ENCODE measurements at regions not wholly inside any gene's neighbourhood (a gene's known extent, or its start where the extent isn't known, plus 50 kb on each side); places are given as distances from the start of the nearest gene placed in this dataset.
"Not testable (repeated sequence)": the region's sequence is repeated elsewhere in the genome, so short reads cannot be mapped to it uniquely, and the experiment has no call there.

GRCh38 chr12:116687888-116688287, 50.0 kb downstream of the SPRING1 start:
- DNase-seq: no peak

DNA sequence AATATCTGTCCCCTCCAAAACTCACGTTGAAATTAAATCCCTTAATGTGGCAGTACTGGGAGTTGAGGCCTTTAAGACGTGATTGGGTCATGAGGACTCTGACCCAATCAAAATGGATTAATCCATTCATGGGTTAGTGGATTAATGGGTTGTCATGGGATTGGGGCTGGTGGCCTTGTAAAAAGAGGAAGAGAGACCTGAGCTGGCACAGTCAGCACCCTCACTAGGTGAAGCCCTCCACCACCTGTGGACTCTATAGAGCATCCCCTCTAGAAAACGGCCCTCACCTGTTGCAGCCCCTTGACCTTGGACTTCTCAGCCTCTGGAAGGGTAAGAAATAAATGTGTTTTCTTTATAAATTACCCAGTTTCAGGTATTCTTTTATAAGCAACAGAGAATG, 53.0 kb downstream of the SPRING1 start:
- DNase-seq: no peak

GRCh38 chr12:116677202-116677661, 60.6 kb downstream of the SPRING1 start:
- no peak for DNase-seq

DNA sequence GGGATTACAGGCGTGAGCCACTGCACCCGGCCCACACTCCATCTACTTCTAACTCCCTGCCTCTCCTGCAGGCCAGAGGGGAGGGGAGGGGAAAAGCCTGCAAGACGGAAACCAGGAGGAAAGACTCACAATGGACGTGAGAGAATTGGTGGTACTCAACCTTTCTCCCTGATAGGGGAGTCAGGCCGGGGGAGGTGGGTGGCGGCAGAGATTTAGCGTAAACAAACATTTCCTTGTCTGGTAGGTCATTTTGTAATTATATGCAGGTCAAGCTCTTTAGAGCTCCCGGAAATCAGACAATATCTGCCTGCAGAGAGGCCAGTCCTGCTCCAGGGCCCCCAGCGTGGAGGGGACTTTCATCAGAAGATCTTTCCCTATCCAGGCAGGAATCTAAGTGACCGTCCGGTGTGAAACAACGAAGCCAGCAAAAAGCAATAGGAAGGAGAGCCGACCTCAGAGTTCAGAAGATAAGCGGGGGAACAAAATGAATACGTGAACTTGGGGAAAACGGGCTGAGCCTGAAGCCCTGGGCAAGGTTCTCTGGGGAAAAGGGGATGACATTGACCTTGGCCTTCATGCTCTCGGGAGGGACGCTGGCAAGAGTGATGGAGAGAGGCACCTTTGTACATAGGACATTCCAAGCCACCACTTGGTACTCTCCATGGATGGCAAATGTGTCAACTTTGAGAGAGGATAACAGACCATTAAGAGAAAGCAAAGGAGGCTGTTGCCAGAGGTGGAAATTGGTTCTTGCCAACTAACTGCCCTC, 62.3 kb downstream of the SPRING1 start:
- no peak for DNase-seq

DNA sequence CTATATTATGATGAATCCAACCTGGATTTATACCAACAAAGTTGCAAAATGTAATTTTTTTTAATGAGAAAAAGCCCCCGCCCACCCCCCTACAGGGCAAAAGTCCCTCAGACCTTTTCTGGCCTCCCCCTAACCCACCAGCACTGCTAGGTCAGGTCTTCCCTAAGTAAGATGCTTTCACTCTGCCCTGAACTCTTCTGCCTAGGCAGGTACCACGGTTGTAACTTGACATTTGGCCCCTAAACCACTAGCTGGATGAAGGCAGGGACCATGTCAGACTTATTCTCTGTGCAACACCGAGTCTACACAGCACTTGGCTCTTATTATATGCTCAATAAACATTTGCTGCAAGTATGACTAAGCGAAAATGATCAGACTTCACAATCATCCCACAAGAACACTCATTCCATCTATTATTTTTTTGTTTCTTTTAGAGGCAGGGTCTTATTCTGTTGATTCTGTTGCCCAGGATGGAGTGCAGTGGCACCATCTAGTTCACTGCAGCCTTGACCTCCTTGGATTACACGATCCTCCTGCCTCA, 63.2 kb downstream of the SPRING1 start:
- DNase-seq: no peak

- DNase-seq: no peak
These were observed 64.2 kb downstream of the SPRING1 start for GRCh38 chr12:116673681-116674111.

DNA sequence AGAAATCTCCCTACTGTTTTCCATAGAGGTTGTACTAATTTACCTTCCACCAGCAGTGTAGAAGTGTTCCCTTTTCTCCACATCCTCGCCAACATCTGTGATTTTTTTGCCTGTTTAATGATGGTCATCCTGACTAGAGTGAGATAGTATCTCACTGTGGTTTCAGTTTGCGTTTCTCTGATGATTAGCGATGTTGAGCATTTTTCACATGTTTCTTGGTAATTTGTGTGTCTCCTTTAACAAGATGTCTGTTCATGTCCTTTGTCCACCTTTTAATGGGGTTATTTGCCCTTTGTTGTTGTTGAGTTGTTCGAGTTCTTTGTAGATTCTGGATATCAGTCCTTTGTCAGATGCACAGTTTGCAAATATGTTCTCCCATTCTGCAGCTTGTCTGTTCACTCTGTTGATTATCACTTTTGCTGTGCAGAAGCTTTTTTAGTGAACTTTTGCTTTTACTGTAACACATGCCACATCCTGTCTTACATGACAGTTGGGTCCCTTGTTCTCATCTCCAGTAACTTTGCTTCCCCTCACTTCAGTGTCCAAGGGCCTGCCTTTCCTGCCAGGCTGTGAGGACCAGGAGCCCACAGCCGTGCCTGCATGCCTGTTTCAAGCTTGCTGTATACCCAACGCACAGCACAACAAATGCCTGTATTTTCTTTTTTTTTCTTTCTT, 64.9 kb downstream of the SPRING1 start:
- DNase-seq: no peak

- DNase-seq: no peak
These were observed 65.9 kb downstream of the SPRING1 start for GRCh38 chr12:116672010-116672409.

GRCh38 chr12:116670859-116671258, 67.0 kb downstream of the SPRING1 start:
- no peak for DNase-seq

DNA sequence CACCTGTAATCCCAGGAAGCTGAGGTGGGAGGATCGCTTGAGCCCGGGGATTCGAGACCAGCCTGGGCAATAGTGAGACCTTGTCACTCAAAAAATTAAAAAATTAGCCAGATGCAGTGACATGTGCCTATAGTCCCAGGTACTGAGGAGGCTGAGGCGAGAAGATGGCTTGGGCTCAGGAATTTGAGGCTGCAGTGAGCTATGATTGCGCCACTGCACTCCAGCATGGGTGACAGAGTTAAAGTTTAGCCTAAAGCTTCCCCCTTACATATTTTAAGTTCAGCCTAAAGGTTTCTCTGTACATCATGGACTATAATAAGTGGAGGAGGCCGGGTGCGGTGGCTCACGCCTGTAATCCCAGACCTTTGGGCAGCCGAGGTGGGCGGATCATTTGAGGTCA, 70.1 kb downstream of the SPRING1 start:
- DNase-seq: no peak

GRCh38 chr12:116666829-116667228, 71.0 kb downstream of the SPRING1 start:
- not testable (repeated sequence) for DNase-seq

DNA sequence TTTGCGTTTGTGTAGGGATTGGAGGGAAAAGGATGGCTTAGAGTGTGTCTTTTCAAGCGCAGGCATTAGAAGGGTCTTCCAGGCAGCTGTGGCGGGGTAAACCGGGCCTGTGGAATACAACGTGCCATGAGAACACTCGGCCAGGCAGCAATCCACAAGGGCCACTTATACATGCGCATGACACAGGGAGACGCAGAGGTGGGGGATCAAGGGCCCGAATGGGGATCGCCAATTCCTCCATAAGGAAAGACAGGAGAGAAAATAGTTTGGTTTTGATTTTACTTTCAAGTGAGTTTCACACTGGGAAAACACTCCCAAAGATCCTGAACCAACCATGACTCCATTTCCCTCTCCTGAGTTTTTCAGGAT, 71.6 kb downstream of the SPRING1 start:
- no peak for DNase-seq

GRCh38 chr12:116665666-116666304, 72.1 kb downstream of the SPRING1 start:
- DNase-seq: no peak

GRCh38 chr12:116664085-116664484, 73.8 kb downstream of the SPRING1 start:
- no peak for DNase-seq

DNA sequence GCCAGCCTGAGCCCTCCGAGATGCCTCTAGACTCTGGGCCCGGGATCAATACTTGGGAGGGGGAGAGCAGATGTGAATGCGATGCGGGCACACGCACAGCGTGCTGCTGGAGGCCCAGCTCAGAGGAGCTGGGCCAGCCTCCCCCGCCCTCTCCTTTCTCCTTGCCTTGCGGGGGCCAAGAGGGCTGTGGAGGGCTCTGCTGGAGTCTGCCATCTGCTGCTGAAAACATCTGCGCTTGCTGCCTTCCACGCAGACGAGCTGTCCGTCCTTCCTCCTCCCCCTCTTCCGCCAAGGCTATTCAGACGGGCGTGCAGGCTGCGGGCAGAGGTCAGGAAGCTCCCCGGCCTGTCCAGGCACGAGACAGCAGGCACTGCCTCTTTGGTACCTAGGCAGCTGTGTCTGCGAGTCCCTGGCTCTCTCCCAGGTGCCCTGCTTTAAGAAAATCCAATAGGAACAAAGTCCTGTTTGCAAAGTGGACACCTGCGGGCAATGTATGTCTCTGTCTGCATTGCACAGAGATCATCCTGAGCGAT, 75.2 kb downstream of the SPRING1 start:
- peak; percentile 65 for DNase-seq

DNA sequence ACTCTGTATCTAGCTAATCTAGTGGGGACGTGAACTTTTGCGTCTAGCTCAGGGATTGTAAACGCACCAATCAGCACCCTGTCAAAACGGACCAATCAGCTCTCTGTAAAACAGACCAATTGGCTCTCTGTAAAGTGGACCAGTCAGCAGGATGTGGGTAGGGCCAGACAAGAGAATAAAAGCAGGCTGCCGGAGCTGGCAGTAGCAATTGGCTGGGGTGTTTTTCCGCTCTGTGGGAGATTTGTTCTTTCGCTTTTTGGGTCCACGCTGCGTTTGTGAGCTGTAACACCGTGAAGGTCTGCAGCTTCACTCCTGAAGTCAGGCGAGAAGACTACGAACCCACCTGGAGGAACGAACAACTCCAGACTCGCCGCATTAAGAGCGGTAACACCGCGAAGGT, 76.5 kb downstream of the SPRING1 start:
- no peak for DNase-seq

DNA sequence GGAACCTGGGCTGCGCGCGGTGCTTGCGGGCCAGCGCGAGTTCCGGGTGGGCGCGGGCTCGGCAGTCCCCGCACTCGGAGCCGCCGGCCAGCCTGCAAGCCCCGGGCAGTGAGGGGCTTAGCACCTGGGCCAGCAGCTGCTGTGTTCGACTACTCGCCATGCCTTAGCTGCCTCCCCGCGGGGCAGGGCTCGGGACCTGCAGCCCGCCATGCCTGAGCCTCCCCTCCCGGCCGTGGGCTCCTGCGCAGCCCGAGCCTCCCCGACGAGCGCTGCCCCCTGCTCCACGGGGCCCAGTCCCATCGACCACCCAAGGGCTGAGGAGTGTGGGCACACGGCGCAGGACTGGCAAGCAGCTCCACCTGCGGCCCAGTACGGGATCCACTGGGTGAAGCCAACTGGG, 77.1 kb downstream of the SPRING1 start:
- DNase-seq: not testable (repeated sequence)

DNA sequence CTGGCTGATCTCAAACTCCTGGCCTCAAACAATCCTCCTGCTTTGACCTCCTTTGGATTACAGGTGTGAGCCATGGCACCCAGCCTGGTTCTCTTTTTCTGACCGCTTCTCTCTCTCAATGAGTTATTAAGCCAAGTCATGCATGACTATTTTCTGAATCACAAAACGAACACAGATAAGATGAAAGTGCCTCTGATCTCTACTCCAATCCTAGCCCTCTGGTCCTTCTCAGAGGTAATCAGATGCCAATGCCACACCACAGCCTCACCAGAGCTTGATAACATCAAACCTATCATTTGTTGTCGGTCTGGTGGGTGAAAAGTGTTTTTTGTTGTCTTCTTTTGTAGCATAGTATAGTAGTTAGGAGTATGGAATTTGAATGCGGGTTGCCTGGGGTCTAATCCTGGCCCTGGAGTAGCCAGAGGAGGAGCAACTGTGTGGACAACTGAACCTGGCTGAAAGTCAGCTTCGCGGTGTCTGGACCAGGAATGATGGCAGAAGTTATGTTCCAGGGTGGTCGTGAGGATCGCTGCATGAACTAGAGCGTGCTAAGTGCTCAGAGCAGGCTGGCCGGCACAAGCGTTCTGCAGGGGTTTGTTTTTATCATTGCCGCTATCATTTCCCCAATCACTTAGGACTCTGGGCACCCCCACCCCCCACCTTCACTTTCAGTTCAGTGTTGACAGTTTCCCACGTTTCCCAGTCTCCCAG, 77.9 kb downstream of the SPRING1 start:
- DNase-seq: no peak

- no peak for DNase-seq
These were observed 79.9 kb downstream of the SPRING1 start for GRCh38 chr12:116657921-116658495.

- no peak for DNase-seq
These were observed 81.6 kb downstream of the SPRING1 start for GRCh38 chr12:116656306-116656705.

- no peak for DNase-seq
These were observed 83.6 kb downstream of the SPRING1 start for GRCh38 chr12:116654226-116654743.

DNA sequence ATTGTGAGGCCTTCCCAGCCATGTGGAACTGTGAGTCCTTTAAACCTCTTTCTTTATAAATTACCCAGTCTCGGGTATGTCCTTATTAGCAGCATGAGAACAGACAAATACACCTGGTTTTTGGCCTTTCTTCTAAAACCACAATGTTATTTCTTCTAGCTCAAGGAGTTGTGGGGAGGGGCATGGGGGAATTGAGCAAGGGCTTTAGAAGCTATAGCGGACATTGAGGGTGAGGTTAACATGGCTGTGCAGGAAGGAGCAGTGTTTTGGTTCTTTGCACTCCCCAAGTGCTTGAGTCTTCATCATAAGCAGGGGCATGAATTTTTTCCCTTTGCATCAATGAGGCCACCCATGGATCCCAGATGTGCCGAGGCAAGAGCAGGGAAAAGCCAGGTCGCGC, 86.8 kb downstream of the SPRING1 start:
- DNase-seq: no peak

Data from NCI-H510A (cell line).